Heart left ventricle (tissue), 16 donors: ENCODE measurements at regions not wholly inside any gene's neighbourhood (a gene's known extent, or its start where the extent isn't known, plus 50 kb on each side); places are given as distances from the start of the nearest gene placed in this dataset.

Experiments used
- ATAC-seq, 4 donors: fragments of 200-7000 bp; cut with Tn5 transposase; one replicate each; pipeline ENCODE4 v1.9.1; 2020 to 2022; ENCODE audit warnings: moderate library complexity in 4 of 4, mild to moderate bottlenecking in 3 of 4, moderate number of reproducible peaks in 1 of 4
- DNase-seq, 5 donors: peaks; one replicate each; pipeline ENCODE4 v3.0.0-alpha.2; 2020
- H3K27ac ChIP-seq, 12 donors: fragments of 200-600 bp; sonication (generic) in 4 of 12; one replicate each; pipeline versions ENCODE4 v1.5.0 to v1.8.0; 2016 to 2022; ENCODE audit warnings: mild to moderate bottlenecking in 2 of 12
- H3K27me3 ChIP-seq, 9 donors: fragments of 200-600 bp; sonication (generic) in 2 of 9; one replicate each; pipeline versions ENCODE4 v1.5.1 to v1.8.0; 2016 to 2022; ENCODE audit warnings: mild to moderate bottlenecking in 3 of 9
- H3K36me3 ChIP-seq, 9 donors: fragments of 200-600 bp; sonication (generic) in 2 of 9; one replicate each; pipeline versions ENCODE4 v1.5.0 to v1.8.0; 2018 to 2022; ENCODE audit warnings: mild to moderate bottlenecking in 2 of 9
- H3K4me1 ChIP-seq, 12 donors: fragments of 200-600 bp; sonication (generic) in 4 of 12; one replicate each; pipeline versions ENCODE4 v1.5.0 to v1.8.0; 2016 to 2022; ENCODE audit warnings: mild to moderate bottlenecking in 3 of 12
- H3K4me3 ChIP-seq, 12 donors: fragments of 200-600 bp; sonication (generic) in 4 of 12; one replicate each; pipeline versions ENCODE4 v1.5.0 to v1.8.0; 2017 to 2022; ENCODE audit warnings: mild to moderate bottlenecking in 9 of 12, moderate library complexity in 4 of 12
- H3K9me3 ChIP-seq, 12 donors: fragments of 200-600 bp; sonication (generic) in 4 of 12; one replicate each; pipeline versions ENCODE4 v1.5.0 to v1.8.0; 2016 to 2022; ENCODE audit warnings: mild to moderate bottlenecking in 1 of 12
- POLR2A ChIP-seq, 2 donors: fragments of 450-650 bp; IDR thresholded peaks; one replicate each; pipeline ENCODE4 v1.6.1; 2017; ENCODE audit warnings: antibody characterized with exemption in 2 of 2, mild to moderate bottlenecking in 2 of 2, moderate library complexity in 2 of 2
- WGBS, 4 donors: extraction: QIAGEN DNeasy Blood & Tissue Kit in 2 of 4; methylation state at CpG; one replicate each; pipeline versions ENCODE4 v1.1.5 to v1.1.7; 2013 to 2018; 5-methylcytosine and 5-hydroxymethylcytosine counted together
- intact Hi-C, 10 donors: fragments of 100-400 bp; cut with DNase I; formaldehyde crosslinking; loops; one replicate each; pipeline versions ENCODE4 v1.11.1 to v1.14.2; 2022
- TF ChIP-seq, protein P1 (sequence below), 12 donors: fragments of 200-600 bp; sonication (generic) in 4 of 12; IDR thresholded peaks; one replicate each; pipeline versions ENCODE4 v1.5.0 to v1.8.0; 2018 to 2022; ENCODE audit warnings: antibody characterized with exemption in 12 of 12, mild to moderate bottlenecking in 5 of 12
- donor health status: ischemic (EF 13 %, LVEDD 7.1; RV severe dilation, severe dysfunction).
- donor health status: healthy with polysubstance abuse.
- donor health status: DM: no; HTN: yes; CAD: no.
- donor health status: DM: no; HTN: no; CAD: no.
- donor health status: ischemic (EF 25% LVEDD 6.9; RV normal size, moderate dysfunction).
- donor health status: ischemic (EF 25% LVEDD 5.7; RV mildly dilated, moderate dysfunction).
- donor health status: healthy.
- donor health status: DM: yes; HTN: yes; CAD: no.
- donor health status: ischemic (EF 35%, LVEDD 5.7; RV mildly dilated, moderate dysfunction).
- donor health status: nonischemic (EF 11% LVEDD 7.7; RV severe dilation, severe dysfunction).
- donor health status: DM: yes; HTN: yes; CAD: no.
- donor health status: PGD.
- donor health status: ischemic (EF 29% LVEDD 5.4; RV normal size, mild dysfunction).
- donor health status: nonischemic (EF 23%, LVEDD 6.1; RV moderate dilation, normal function).

DNA sequence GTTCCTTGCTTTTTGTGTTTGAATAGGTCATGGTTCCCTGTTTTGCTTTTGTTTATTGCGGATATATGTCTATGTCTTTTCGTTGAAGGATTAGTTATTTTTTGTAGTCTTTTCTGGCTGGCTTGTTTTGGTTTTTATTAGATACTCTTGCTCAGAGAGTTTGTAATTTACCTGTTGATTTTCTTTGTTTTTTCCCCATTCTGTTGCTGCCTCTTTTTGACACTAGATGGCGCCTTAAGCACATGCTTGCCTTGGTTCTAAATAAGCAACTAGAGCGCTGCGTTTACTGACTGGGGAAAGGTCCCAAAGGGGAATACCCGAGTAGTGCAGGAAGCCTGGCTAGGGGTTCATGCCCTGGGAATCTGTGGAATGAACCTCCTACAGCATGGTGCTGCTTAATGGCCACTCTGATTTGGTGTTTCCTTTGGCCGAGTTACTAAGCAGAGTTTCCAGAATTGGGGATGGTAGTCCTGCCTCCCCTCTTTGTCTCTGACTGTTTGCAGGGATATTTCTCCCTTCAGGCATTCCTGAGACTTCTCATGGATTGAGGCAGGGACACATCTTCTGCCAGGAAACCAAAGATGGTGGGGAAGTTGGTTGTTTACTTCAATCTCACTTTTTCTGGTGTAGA, 143.2 kb downstream of the PTPRU start:
- Histone ChIP-seq H3K36me3 (no peaks in the 10 kb centered on the region), H3K27ac (no peak overlapping the region), H3K4me1 (no peaks in the 10 kb centered on the region), H3K27me3 (peaks cover 0 to 41% (median 9%) of the 10 kb centered on the region in 9 donors), H3K4me3 (no peak overlapping the region), H3K9me3 (peaks cover 0 to 43% (median 20%) of the 10 kb centered on the region in 12 donors)
- ATAC-seq (no peak), DNase-seq (no peak)
- 15 to 20% (median 19%) methylated on average over 7 of the region's 7 CpGs for WGBS, 4 donors
- intact Hi-C loops = loop anchor here in 1 of 10 donors (10.0 kb wide), 1 partner anchor 1005 kb away; no protein-coding TSS in a partner anchor
- TF ChIP-seq, protein P1, sequence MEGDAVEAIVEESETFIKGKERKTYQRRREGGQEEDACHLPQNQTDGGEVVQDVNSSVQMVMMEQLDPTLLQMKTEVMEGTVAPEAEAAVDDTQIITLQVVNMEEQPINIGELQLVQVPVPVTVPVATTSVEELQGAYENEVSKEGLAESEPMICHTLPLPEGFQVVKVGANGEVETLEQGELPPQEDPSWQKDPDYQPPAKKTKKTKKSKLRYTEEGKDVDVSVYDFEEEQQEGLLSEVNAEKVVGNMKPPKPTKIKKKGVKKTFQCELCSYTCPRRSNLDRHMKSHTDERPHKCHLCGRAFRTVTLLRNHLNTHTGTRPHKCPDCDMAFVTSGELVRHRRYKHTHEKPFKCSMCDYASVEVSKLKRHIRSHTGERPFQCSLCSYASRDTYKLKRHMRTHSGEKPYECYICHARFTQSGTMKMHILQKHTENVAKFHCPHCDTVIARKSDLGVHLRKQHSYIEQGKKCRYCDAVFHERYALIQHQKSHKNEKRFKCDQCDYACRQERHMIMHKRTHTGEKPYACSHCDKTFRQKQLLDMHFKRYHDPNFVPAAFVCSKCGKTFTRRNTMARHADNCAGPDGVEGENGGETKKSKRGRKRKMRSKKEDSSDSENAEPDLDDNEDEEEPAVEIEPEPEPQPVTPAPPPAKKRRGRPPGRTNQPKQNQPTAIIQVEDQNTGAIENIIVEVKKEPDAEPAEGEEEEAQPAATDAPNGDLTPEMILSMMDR (IDR thresholded peaks at IDR 0.05) = peak in 8 of 12 donors; percentile 9 to 33 (median 22)
- TF ChIP-seq POLR2A (IDR thresholded peaks at IDR 0.05) = no peak
